ENCODE measurements at regions not wholly inside any gene's neighbourhood (a gene's known extent, or its start where the extent isn't known, plus 50 kb on each side); places are given as distances from the start of the nearest gene placed in this dataset.

- no peaks in the 10 kb centered on the region for H3K36me3 ChIP-seq (ENCODE audit: insufficient read depth, low read length)
- no peaks in the 10 kb centered on the region for H3K27me3 ChIP-seq (ENCODE audit: insufficient read depth, low read length, poor library complexity)
- no peaks in the 10 kb centered on the region for H3K79me2 ChIP-seq (ENCODE audit: insufficient read depth, low read length)
- H3K27ac ChIP-seq (ENCODE audit: low read length) = no peak overlapping the region
- H3K4me3 ChIP-seq (ENCODE audit: low read depth in 1 of 2, low read length in 2 of 2) = no peak overlapping the region
- H2AFZ ChIP-seq (ENCODE audit: low read depth, low read length) = no peak overlapping the region
- DNase-seq (no peak), ATAC-seq (ENCODE audit: insufficient read depth, low read depth) (no peak)
- no peaks in the 10 kb centered on the region for H3K9me3 ChIP-seq (ENCODE audit: insufficient read depth, low read length, severe bottlenecking)
- H4K20me1 ChIP-seq (ENCODE audit: insufficient read depth, low read length) = no peaks in the 10 kb centered on the region
- TF ChIP-seq CTCF (IDR thresholded peaks at IDR 0.05; ENCODE audit: borderline replicate concordance, extremely low read depth, low read length, poor library complexity, severe bottlenecking) (no peak), EZH2 (IDR thresholded peaks at IDR 0.05; ENCODE audit: borderline replicate concordance, low read depth, low read length, severe bottlenecking) (no peak)
- no peaks in the 10 kb centered on the region for H3K4me1 ChIP-seq (ENCODE audit: insufficient read depth, low read length)
- no peak overlapping the region for H3K9ac ChIP-seq (ENCODE audit: low read depth, low read length)
- H3K4me2 ChIP-seq (ENCODE audit: insufficient read depth, low read length) = no peak overlapping the region
Observed at GRCh38 chr5:23352446-23352845, 155.0 kb upstream of the PRDM9 start.

GRCh38 chr5:23343121-23343520 lies 164.3 kb upstream of the PRDM9 start:
- Histone ChIP-seq H3K36me3 (ENCODE audit: insufficient read depth, low read length) (no peaks in the 10 kb centered on the region), H3K4me2 (ENCODE audit: insufficient read depth, low read length) (no peak overlapping the region), H4K20me1 (ENCODE audit: insufficient read depth, low read length) (no peaks in the 10 kb centered on the region), H3K4me1 (ENCODE audit: insufficient read depth, low read length) (no peaks in the 10 kb centered on the region), H3K27me3 (ENCODE audit: insufficient read depth, low read length, poor library complexity) (no peaks in the 10 kb centered on the region), H3K79me2 (ENCODE audit: insufficient read depth, low read length) (no peaks in the 10 kb centered on the region), H3K9me3 (ENCODE audit: insufficient read depth, low read length, severe bottlenecking) (no peaks in the 10 kb centered on the region), H3K4me3 (ENCODE audit: low read depth in 1 of 2, low read length in 2 of 2) (no peak overlapping the region), H3K9ac (ENCODE audit: low read depth, low read length) (no peak overlapping the region), H3K27ac (ENCODE audit: low read length) (no peak overlapping the region), H2AFZ (ENCODE audit: low read depth, low read length) (no peak overlapping the region)
- DNase-seq = no peak
- TF ChIP-seq EZH2 (IDR thresholded peaks at IDR 0.05; ENCODE audit: borderline replicate concordance, low read depth, low read length, severe bottlenecking) (no peak), CTCF (IDR thresholded peaks at IDR 0.05; ENCODE audit: borderline replicate concordance, extremely low read depth, low read length, poor library complexity, severe bottlenecking) (no peak)
- no peak for ATAC-seq (ENCODE audit: insufficient read depth, low read depth)

- no peaks in the 10 kb centered on the region for H3K79me2 ChIP-seq (ENCODE audit: insufficient read depth, low read length)
- H3K4me3 ChIP-seq (ENCODE audit: low read depth in 1 of 2, low read length in 2 of 2) = no peak overlapping the region
- H3K9me3 ChIP-seq (ENCODE audit: insufficient read depth, low read length, severe bottlenecking) = no peaks in the 10 kb centered on the region
- no peak overlapping the region for H3K4me2 ChIP-seq (ENCODE audit: insufficient read depth, low read length)
- H4K20me1 ChIP-seq (ENCODE audit: insufficient read depth, low read length) = no peaks in the 10 kb centered on the region
- H3K27me3 ChIP-seq (ENCODE audit: insufficient read depth, low read length, poor library complexity) = no peaks in the 10 kb centered on the region
- DNase-seq = no peak
- H3K36me3 ChIP-seq (ENCODE audit: insufficient read depth, low read length) = no peaks in the 10 kb centered on the region
- H3K4me1 ChIP-seq (ENCODE audit: insufficient read depth, low read length) = no peaks in the 10 kb centered on the region
- no peak overlapping the region for H3K27ac ChIP-seq (ENCODE audit: low read length)
- H3K9ac ChIP-seq (ENCODE audit: low read depth, low read length) = no peak overlapping the region
- no peak for TF ChIP-seq EZH2 (IDR thresholded peaks at IDR 0.05; ENCODE audit: borderline replicate concordance, low read depth, low read length, severe bottlenecking)
- TF ChIP-seq CTCF (IDR thresholded peaks at IDR 0.05; ENCODE audit: borderline replicate concordance, extremely low read depth, low read length, poor library complexity, severe bottlenecking) = no peak
- ATAC-seq (ENCODE audit: insufficient read depth, low read depth) = no peak
- no peak overlapping the region for H2AFZ ChIP-seq (ENCODE audit: low read depth, low read length)
Observed at GRCh38 chr5:23332650-23333251, 174.7 kb upstream of the PRDM9 start.

GRCh38 chr5:23330726-23331125 lies 176.7 kb upstream of the PRDM9 start:
- no peak overlapping the region for H3K9ac ChIP-seq (ENCODE audit: low read depth, low read length)
- no peaks in the 10 kb centered on the region for H3K27me3 ChIP-seq (ENCODE audit: insufficient read depth, low read length, poor library complexity)
- no peak overlapping the region for H3K4me2 ChIP-seq (ENCODE audit: insufficient read depth, low read length)
- H3K36me3 ChIP-seq (ENCODE audit: insufficient read depth, low read length) = no peaks in the 10 kb centered on the region
- H3K4me3 ChIP-seq (ENCODE audit: low read depth in 1 of 2, low read length in 2 of 2) = no peak overlapping the region
- H2AFZ ChIP-seq (ENCODE audit: low read depth, low read length) = no peak overlapping the region
- H3K79me2 ChIP-seq (ENCODE audit: insufficient read depth, low read length) = no peaks in the 10 kb centered on the region
- no peaks in the 10 kb centered on the region for H3K9me3 ChIP-seq (ENCODE audit: insufficient read depth, low read length, severe bottlenecking)
- H3K4me1 ChIP-seq (ENCODE audit: insufficient read depth, low read length) = no peaks in the 10 kb centered on the region
- ATAC-seq (ENCODE audit: insufficient read depth, low read depth) = no peak
- DNase-seq = no peak
- H4K20me1 ChIP-seq (ENCODE audit: insufficient read depth, low read length) = no peaks in the 10 kb centered on the region
- H3K27ac ChIP-seq (ENCODE audit: low read length) = no peak overlapping the region
- no peak for TF ChIP-seq EZH2 (IDR thresholded peaks at IDR 0.05; ENCODE audit: borderline replicate concordance, low read depth, low read length, severe bottlenecking)
- TF ChIP-seq CTCF (IDR thresholded peaks at IDR 0.05; ENCODE audit: borderline replicate concordance, extremely low read depth, low read length, poor library complexity, severe bottlenecking) = no peak

All from DND-41 (cell line).